ENCODE measurements at regions not wholly inside any gene's neighbourhood (a gene's known extent, or its start where the extent isn't known, plus 50 kb on each side); places are given as distances from the start of the nearest gene placed in this dataset.

DNA sequence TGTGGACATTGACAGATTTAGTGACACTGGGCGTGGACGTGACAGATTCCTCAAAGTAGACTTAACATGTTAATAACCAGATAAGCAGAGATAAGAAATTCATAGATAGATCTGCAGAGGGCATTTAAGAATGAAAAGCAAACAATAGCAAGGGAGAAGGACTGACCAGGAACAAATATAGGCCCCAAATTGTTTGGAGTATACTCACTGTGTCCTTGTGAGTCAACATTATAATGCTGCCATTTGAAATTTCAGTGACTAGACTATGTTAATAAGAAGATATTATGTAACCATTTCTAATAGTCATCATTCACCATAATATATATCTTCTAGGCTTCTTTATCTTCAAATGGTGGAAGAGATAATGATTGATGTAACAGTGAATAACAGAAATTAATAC, 78.1 kb upstream of the SLC38A11 start:
- Mint-ChIP-seq H3K36me3 (ENCODE audit: low read depth) (no peaks in the 10 kb centered on the region), H3K4me1 (no peaks in the 10 kb centered on the region), H3K27me3 (no peaks in the 10 kb centered on the region), H3K9me3 (peaks cover under 1% of the 10 kb centered on the region), H3K27ac (no peak overlapping the region), H3K4me3 (no peak overlapping the region)
- no peak for DNase-seq
- ChIA-PET CTCF (no interaction called here), POLR2A (no interaction called here)

DNA sequence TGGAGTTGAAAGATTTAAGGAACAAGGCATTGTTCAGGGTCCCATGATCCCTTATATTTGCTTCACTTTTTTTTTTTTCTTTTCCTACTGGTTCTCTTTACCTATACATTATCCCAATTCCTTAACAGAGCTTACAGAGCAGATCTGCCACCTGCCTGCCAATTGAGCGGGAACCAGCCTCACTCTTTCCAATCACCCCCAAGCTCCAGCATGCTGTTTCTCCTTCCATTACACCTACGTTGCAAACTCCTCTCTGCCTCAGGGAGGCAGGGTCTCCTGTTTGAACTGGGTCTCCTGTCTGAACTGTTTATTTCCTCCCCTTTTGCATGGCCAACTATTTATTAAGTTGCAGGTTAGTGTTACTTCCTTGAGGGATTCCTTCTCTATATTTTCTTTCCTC, 77.2 kb upstream of the SLC38A11 start:
- Mint-ChIP-seq H3K4me1 (no peaks in the 10 kb centered on the region), H3K9me3 (no peaks in the 10 kb centered on the region), H3K27me3 (no peaks in the 10 kb centered on the region), H3K36me3 (ENCODE audit: low read depth) (no peaks in the 10 kb centered on the region), H3K27ac (no peak overlapping the region), H3K4me3 (no peak overlapping the region)
- POLR2A ChIA-PET = no interaction called here
- DNase-seq = no peak
- CTCF ChIA-PET = no interaction called here

DNA sequence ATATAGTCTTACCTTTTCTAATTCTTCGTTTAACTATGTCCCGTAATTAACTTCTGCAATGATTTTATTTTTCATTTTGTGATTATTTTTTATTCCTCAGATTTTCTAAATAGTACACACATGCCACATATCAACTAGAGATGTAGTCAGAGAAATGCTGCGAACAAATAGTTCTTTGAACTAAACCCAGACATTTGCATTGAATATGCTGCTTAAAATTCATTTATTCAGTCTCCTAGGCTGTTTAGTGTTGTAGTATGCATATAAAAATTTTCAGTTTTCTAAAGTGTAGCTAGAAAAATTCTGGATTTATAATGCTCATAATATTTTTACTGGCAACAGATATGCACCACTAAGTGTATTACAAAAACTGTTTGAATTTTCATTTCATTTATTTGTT, 68.9 kb upstream of the SLC38A11 start:
- POLR2A ChIA-PET = no interaction called here
- CTCF ChIA-PET = no interaction called here
- H3K4me1 Mint-ChIP-seq = no peaks in the 10 kb centered on the region
- no peak overlapping the region for H3K27ac Mint-ChIP-seq
- H3K4me3 Mint-ChIP-seq = no peak overlapping the region
- H3K9me3 Mint-ChIP-seq = no peaks in the 10 kb centered on the region
- H3K27me3 Mint-ChIP-seq = no peaks in the 10 kb centered on the region
- H3K36me3 Mint-ChIP-seq (ENCODE audit: low read depth) = no peaks in the 10 kb centered on the region
- DNase-seq = no peak

GRCh38 chr2:165022781-165023180, 67.5 kb upstream of the SLC38A11 start:
- CTCF ChIA-PET = no interaction called here
- POLR2A ChIA-PET = no interaction called here
- Mint-ChIP-seq H3K4me1 (no peaks in the 10 kb centered on the region), H3K9me3 (no peaks in the 10 kb centered on the region), H3K27me3 (no peaks in the 10 kb centered on the region), H3K36me3 (ENCODE audit: low read depth) (no peaks in the 10 kb centered on the region), H3K4me3 (no peak overlapping the region), H3K27ac (no peak overlapping the region)
- no peak for DNase-seq

DNA sequence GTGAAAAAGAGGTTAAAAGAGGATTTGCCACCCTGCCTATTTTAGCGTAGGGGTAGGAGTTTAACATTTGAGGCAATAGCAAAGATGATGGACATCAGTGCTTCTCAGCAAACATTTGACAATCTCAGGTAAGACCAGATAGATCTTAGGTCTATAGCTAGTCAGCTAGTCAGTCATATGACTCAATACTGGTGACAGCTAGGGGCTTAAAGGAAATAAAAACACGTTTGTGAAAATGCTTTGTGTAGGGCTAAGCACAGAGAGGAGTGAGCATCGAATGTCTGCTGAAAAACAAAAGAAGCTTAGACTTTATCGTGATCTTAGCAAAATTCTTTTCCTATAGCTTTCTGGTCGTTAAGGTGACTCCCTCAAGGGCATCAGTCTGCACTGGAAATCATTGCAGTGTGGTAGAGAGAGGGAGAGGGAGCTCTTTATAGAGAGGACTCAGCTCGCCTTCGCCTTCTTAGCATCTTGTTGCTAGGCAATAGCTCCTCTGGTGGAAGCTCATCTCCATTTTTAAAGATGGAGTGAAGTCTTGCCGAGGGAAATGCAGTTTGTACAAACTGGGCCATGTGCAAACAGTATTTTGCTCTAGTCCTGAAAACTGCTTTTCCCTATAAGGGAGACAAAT, 62.8 kb upstream of the SLC38A11 start:
- Mint-ChIP-seq H3K36me3 (ENCODE audit: low read depth) (no peaks in the 10 kb centered on the region), H3K4me3 (no peak overlapping the region), H3K9me3 (no peaks in the 10 kb centered on the region), H3K27me3 (no peaks in the 10 kb centered on the region), H3K4me1 (no peaks in the 10 kb centered on the region), H3K27ac (no peak overlapping the region)
- POLR2A ChIA-PET = no interaction called here
- no peak for DNase-seq
- CTCF ChIA-PET = interaction anchor here (0.7 to 2.3 kb wide), 3 partner anchors 21 to 186 kb away, joined by 4 to 19 read pairs (median 4); partner anchors contain the start of gene SCN3A

DNA sequence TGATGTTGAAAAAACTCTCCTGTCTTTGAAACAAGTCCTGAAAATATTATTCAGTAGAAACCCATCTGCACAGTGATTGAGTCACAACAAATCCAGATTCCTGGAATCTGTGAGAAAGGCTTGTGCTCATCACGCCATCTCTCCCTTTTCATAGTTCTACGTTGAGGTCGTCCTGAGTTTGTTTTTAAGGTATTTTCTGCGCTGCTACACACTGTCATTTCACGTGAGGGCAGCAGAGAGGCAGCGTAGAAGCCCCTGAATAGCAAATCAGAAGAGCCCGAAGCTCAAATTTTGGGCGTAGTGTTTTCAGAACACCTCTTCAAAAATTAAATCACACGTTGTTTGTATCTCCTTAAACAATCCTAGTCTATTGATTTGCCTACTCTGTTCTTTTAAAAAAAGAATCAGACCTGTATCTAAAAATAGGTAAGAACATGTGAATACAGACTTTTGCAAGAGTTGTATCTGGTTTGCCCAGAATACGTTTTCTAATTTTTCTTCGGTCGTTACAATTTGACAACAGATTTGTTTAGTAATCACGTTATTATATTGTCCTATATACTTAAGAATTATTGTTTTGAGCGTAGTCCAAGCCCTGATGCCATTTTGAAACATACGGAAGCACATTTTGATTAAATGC, 61.6 kb upstream of the SLC38A11 start:
- ChIA-PET POLR2A (no interaction called here), CTCF (interaction anchor here (0.6 to 2.3 kb wide), 10 partner anchors 10 to 858 kb away, joined by 3 to 19 read pairs (median 4); partner anchors contain the start of gene SCN3A)
- H3K36me3 Mint-ChIP-seq (ENCODE audit: low read depth) = no peaks in the 10 kb centered on the region
- no peaks in the 10 kb centered on the region for H3K4me1 Mint-ChIP-seq
- no peak overlapping the region for H3K27ac Mint-ChIP-seq
- H3K4me3 Mint-ChIP-seq = no peak overlapping the region
- H3K9me3 Mint-ChIP-seq = no peaks in the 10 kb centered on the region
- no peaks in the 10 kb centered on the region for H3K27me3 Mint-ChIP-seq
- DNase-seq = no peak

GRCh38 chr2:165015052-165015642, 59.8 kb upstream of the SLC38A11 start:
- ChIA-PET CTCF (interaction anchor here (1.1 to 1.8 kb wide), 5 partner anchors 12 to 205 kb away, joined by 3 to 5 read pairs (median 3); no protein-coding TSS in a partner anchor), POLR2A (no interaction called here)
- peak; percentile 56 for DNase-seq
- Mint-ChIP-seq H3K27ac (no peak overlapping the region), H3K4me1 (no peaks in the 10 kb centered on the region), H3K4me3 (no peak overlapping the region), H3K27me3 (peaks cover 2% of the 10 kb centered on the region), H3K36me3 (ENCODE audit: low read depth) (no peaks in the 10 kb centered on the region), H3K9me3 (no peaks in the 10 kb centered on the region)

DNA sequence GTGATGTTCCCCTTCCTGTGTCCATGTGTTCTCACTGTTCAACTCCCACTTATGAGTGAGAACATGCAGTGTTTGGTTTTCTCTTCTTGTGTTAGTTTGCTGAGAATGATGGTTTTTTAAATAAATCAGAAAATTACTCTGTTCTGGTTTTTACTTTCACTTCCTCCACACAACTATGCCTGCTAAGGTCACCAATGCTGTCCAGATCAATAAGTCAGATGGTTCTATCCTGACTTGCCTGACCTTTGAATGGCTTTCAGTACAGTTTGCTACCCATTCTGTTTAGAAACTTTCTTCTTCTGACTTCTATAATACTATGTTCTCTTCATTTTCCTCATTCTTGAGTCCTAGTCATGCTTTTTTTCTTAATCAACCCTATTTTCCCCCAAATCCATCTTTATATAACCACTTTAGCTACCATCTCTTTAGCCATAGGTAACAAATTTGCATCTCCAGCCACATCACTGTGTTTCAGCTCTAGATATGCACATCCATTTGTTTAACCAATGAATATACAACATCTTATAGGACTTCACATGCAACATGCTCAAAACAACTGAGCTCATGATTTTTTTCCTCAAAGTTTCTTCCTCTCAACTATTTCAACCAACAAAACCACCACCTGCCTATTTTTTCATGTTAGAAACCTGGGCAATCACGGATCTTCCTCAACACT, 58.8 kb upstream of the SLC38A11 start:
- Mint-ChIP-seq H3K9me3 (no peaks in the 10 kb centered on the region), H3K4me1 (no peaks in the 10 kb centered on the region), H3K36me3 (ENCODE audit: low read depth) (no peaks in the 10 kb centered on the region), H3K27ac (no peak overlapping the region), H3K4me3 (no peak overlapping the region), H3K27me3 (peaks cover 2% of the 10 kb centered on the region)
- DNase-seq = no peak
- POLR2A ChIA-PET = no interaction called here
- CTCF ChIA-PET = interaction anchor here (0.5 to 1.8 kb wide), 7 partner anchors 18 to 206 kb away, joined by 3 to 10 read pairs (median 3); partner anchors contain the start of gene SCN3A

DNA sequence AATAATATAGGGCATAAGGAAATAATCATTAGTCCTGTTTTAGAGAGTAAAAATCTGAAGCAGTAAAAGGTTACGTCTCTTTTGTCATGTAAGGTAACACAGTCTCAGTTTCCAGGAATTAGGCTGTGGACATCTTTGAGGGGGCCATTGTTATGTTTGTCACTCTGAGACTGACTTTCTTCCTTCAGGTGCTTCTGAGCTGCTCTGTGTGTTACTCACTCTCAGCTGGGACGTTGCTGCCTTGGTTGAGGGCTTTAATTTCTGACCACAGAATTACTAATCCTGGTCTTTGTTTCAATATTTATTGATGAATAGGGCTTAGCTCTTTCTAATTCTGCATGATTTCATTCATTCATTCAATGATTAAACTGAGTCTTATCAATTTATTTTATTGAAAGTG, 55.9 kb upstream of the SLC38A11 start:
- Mint-ChIP-seq H3K9me3 (no peaks in the 10 kb centered on the region), H3K4me1 (no peaks in the 10 kb centered on the region), H3K4me3 (no peak overlapping the region), H3K27ac (no peak overlapping the region), H3K27me3 (peaks cover 6% of the 10 kb centered on the region), H3K36me3 (ENCODE audit: low read depth) (no peaks in the 10 kb centered on the region)
- ChIA-PET POLR2A (no interaction called here), CTCF (no interaction called here)
- DNase-seq = no peak

DNA sequence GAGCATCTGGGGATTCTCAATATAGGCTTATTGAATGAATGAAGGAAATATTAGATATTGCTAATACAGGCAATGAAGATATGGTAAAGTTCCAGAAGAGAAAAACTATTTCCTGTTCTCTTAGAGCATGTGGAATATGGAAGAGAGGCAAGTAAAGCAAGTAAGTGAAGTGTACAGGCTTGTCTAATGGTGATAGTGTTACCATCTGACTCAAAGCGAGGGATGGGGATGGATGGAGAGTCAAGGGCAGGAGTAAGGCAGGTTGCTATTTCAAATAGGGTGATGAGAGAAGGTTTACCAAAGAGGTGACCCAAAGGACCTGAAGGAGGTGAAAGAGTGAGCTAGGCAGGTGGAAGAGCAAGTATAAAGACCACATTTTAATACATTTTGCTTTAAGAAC, 55.2 kb upstream of the SLC38A11 start:
- H3K27me3 Mint-ChIP-seq = peaks cover 7% of the 10 kb centered on the region
- CTCF ChIA-PET = no interaction called here
- H3K9me3 Mint-ChIP-seq = no peaks in the 10 kb centered on the region

DNA sequence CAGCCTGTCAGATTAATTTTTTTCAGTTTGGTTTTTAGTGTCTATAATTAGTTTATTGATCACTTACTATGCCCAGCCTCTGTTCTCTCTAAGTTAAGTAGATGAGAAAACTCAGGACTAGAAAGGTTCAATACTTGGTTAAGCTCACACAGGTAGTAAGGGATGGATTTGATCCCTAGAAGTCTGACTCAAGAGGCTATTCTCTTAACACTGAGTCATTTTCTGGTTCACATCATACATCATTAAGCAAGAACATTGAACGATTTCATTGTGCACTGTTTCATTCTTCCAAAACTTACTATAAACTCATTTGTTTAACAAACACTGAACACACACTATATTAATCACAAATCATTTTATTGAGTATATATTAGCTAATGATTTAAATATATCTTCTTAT, 54.1 kb upstream of the SLC38A11 start:
- Mint-ChIP-seq H3K4me1 (no peaks in the 10 kb centered on the region), H3K9me3 (no peaks in the 10 kb centered on the region), H3K36me3 (ENCODE audit: low read depth) (no peaks in the 10 kb centered on the region), H3K27me3 (peaks cover 9% of the 10 kb centered on the region), H3K4me3 (no peak overlapping the region), H3K27ac (no peak overlapping the region)
- POLR2A ChIA-PET = no interaction called here
- no peak for DNase-seq
- CTCF ChIA-PET = no interaction called here

More for the DNA sequence above, 55.2 kb upstream of the SLC38A11 start:
- POLR2A ChIA-PET = no interaction called here
- no peaks in the 10 kb centered on the region for H3K4me1 Mint-ChIP-seq
- H3K4me3 Mint-ChIP-seq = no peak overlapping the region
- H3K27ac Mint-ChIP-seq = no peak overlapping the region
- H3K36me3 Mint-ChIP-seq (ENCODE audit: low read depth) = no peaks in the 10 kb centered on the region
- DNase-seq = no peak

DNA sequence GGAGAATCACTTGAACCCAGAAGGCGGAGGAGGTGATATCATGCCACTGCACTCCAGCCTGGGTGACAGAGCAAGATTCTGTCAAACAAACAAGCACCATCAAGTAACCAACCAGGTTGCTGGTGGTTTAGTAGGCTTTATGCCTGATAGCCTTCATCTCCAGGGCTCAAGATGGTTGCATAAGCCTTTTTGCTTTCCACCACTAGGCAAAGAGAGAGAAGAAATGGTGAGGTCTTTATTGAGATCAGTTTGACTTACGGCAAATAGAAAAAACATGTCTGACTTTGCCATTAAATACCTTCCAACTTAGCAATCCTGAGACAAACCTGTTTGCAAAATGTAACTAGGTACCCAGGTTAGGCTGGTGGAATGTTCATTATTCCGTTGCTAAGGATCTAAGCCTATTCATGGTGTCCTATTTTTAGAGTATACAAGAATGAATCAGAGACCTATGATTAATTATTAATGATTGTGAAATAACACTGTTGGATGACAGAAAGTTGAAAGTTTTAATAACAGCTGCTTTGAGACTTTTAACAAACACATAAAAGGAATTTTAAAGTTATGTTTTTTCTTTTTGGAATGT, 53.5 kb upstream of the SLC38A11 start:
- no peaks in the 10 kb centered on the region for H3K9me3 Mint-ChIP-seq
- H3K27me3 Mint-ChIP-seq = peaks cover 9% of the 10 kb centered on the region
- ChIA-PET CTCF (no interaction called here), POLR2A (no interaction called here)
- no peaks in the 10 kb centered on the region for H3K36me3 Mint-ChIP-seq (ENCODE audit: low read depth)
- no peaks in the 10 kb centered on the region for H3K4me1 Mint-ChIP-seq
- no peak overlapping the region for H3K4me3 Mint-ChIP-seq
- no peak overlapping the region for H3K27ac Mint-ChIP-seq
- no peak for DNase-seq

GRCh38 chr2:165007161-165007744, 51.9 kb upstream of the SLC38A11 start:
- H3K9me3 Mint-ChIP-seq = no peaks in the 10 kb centered on the region
- peaks cover 9% of the 10 kb centered on the region for H3K27me3 Mint-ChIP-seq
- no peak overlapping the region for H3K27ac Mint-ChIP-seq
- H3K36me3 Mint-ChIP-seq (ENCODE audit: low read depth) = no peaks in the 10 kb centered on the region
- no peaks in the 10 kb centered on the region for H3K4me1 Mint-ChIP-seq
- no peak overlapping the region for H3K4me3 Mint-ChIP-seq
- ChIA-PET POLR2A (no interaction called here), CTCF (interaction anchor here (0.9 to 1.2 kb wide), 2 partner anchors 9 to 14 kb away, joined by 3 read pairs; no protein-coding TSS in a partner anchor)
- DNase-seq = no peak
